Left cardiac atrium (tissue), 4 donors: ENCODE measurements at regions not wholly inside any gene's neighbourhood (a gene's known extent, or its start where the extent isn't known, plus 50 kb on each side); places are given as distances from the start of the nearest gene placed in this dataset.

Experiments
- ATAC-seq, 2 donors: fragments of 200-7000 bp; cut with Tn5 transposase; one replicate each; pipeline ENCODE4 v1.9.1; 2020; ENCODE audit warnings: mild to moderate bottlenecking in 2 of 2, moderate library complexity in 2 of 2
- DNase-seq: peaks from one replicate; pipeline ENCODE4 v3.0.0-alpha.2; 2020
- intact Hi-C, 2 donors: fragments of 100-400 bp; cut with DNase I; formaldehyde crosslinking; loops; one replicate each; pipeline versions ENCODE4 v1.14.1 to v1.15.1; 2022 to 2023
- donor health status: DM: no; HTN: yes; CAD: no.
- donor health status: DM: no; HTN: yes; CAD: no; lungs with severe emphysema.
- donor health status: DM: yes; HTN: yes; CAD: no.
- donor health status: Dilated cardiomyopathy.

GRCh38 chr14:34231626-34232025, 230.4 kb downstream of the SPTSSA start:
- ATAC-seq (no peak), DNase-seq (peak; percentile 22)
- intact Hi-C loops: loop anchor here (2.0 to 10.0 kb wide), 2 partner anchors 167 to 389 kb away; no protein-coding TSS in a partner anchor

- ATAC-seq: no peak
- no peak for DNase-seq
- intact Hi-C loops: loop anchor here (2.0 to 10.0 kb wide), 5 partner anchors 94 to 387 kb away; no protein-coding TSS in a partner anchor
Observed at GRCh38 chr14:34229140-34229539, 232.9 kb downstream of the SPTSSA start.

- no peak for ATAC-seq
- no peak for DNase-seq
- intact Hi-C loops: loop anchor here (2.0 to 10.0 kb wide), 5 partner anchors 94 to 386 kb away; no protein-coding TSS in a partner anchor
Observed at GRCh38 chr14:34228650-34228976, 233.4 kb downstream of the SPTSSA start.

GRCh38 chr14:34227834-34228649, 234.0 kb downstream of the SPTSSA start:
- DNase-seq (peak; percentile 66), ATAC-seq (peak; percentile 94 to 96)
- intact Hi-C loops: loop anchor here (2.0 to 10.0 kb wide), 6 partner anchors 73 to 386 kb away; no protein-coding TSS in a partner anchor

DNA sequence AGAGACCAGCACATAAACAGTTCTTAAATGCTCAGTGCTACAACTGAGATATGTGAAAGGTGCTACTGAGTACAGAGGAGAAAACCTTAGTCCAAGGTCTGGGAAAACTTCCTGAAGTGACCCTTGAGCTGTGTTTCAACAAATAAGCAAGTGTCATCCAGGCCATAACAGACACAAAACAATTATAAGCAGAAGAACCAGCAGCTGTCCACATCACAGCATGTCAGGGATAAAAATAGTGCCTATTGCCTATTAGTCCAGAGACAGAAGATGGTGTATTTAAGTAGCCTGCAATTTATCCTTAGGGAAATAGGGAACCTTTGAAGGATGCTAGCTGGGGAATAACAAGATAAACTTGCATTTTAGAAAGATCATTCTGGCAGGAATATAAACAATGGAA, 237.8 kb downstream of the SPTSSA start:
- ATAC-seq (no peak), DNase-seq (no peak)
- intact Hi-C loops: loop anchor here in 1 of 2 donors (10.0 kb wide), 2 partner anchors 89 to 119 kb away; no protein-coding TSS in a partner anchor

DNA sequence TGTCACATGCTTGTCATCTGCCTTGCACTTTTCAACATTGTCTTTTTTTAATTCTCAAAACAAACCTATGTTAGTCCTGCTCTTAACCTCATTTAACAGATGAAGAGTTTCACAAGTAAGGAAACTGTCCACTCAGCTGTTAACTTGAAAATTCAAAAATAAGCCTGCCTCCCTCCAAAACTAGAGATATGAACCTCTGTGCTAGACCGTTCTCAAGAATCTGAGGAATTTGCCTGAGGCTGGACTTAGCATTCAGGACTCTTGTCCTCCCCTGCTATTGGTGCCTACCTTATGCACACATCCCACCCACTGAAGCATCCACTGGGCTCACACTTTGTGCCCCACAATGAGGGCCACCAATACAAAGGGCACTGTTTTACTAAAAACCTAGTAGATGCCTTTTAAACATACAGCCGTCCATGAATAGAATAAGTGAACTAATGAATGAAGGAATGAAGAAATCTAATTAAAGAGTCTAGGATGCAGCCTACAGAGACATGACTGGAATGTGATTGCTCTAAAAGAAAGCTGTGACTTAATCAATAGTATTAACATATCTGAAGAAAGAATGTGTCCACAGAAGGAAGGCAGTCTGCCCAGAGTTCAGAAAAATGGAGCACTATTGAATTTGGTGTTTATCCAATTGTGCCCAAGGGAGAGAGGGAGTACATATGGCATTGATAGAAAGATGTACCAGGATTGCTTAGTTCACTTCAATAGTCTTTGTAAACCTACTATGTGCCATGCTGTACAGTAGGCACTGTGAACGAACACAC, 238.5 kb downstream of the SPTSSA start:
- ATAC-seq (no peak), DNase-seq (no peak)
- intact Hi-C loops: loop anchor here in 1 of 2 donors (10.0 kb wide), 2 partner anchors 89 to 119 kb away; no protein-coding TSS in a partner anchor

GRCh38 chr14:34222867-34223266, 239.2 kb downstream of the SPTSSA start:
- ATAC-seq: no peak
- intact Hi-C loops: loop anchor here in 1 of 2 donors (10.0 kb wide), 2 partner anchors 88 to 118 kb away; no protein-coding TSS in a partner anchor
- no peak for DNase-seq

- no peak for DNase-seq
- intact Hi-C loops: loop anchor here in 1 of 2 donors (10.0 kb wide), 2 partner anchors 87 to 117 kb away; no protein-coding TSS in a partner anchor
- no peak for ATAC-seq
Observed at GRCh38 chr14:34222122-34222521, 239.9 kb downstream of the SPTSSA start.

GRCh38 chr14:34220921-34221320, 241.1 kb downstream of the SPTSSA start:
- DNase-seq: no peak
- intact Hi-C loops: loop anchor here in 1 of 2 donors (10.0 kb wide), 2 partner anchors 86 to 116 kb away; no protein-coding TSS in a partner anchor
- ATAC-seq: no peak

GRCh38 chr14:34220378-34220706, 241.7 kb downstream of the SPTSSA start:
- intact Hi-C loops: loop anchor here in 1 of 2 donors (10.0 kb wide), 2 partner anchors 86 to 116 kb away; no protein-coding TSS in a partner anchor
- no peak for ATAC-seq
- no peak for DNase-seq

DNA sequence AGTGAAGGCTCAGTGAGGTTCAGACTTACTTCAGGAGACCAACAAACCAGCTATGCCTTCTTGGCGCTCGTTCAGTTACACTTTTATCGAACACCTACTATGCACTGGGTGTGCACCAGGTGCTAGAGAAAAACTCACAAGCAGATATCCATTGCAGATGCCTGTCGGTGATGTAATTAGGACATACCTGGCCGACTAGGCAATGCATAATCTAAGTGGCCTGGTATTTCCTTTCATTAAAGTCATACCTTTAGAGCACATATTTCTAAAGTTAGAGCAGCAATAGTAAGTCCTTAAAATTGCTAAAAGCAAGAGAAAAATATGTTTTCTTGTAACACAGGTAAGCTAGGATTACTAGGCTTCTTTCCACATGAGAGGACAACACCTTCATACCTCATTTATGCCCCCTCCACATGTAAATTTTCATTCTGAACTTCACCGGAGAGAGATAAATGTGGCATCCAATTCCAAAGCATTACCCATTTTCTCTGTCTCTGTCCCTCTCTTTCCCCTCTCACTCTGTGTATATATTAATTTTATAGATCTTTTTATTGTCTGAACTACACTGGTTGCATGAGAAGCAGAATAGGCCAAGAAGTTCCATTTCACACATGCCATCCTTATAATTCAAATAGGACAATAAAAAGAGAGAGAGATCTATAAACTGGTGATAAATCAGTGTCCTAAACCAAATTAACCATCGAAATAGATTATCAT, 242.2 kb downstream of the SPTSSA start:
- intact Hi-C loops: loop anchor here in 1 of 2 donors (10.0 kb wide), 2 partner anchors 85 to 115 kb away; no protein-coding TSS in a partner anchor
- DNase-seq: no peak
- ATAC-seq: no peak

DNA sequence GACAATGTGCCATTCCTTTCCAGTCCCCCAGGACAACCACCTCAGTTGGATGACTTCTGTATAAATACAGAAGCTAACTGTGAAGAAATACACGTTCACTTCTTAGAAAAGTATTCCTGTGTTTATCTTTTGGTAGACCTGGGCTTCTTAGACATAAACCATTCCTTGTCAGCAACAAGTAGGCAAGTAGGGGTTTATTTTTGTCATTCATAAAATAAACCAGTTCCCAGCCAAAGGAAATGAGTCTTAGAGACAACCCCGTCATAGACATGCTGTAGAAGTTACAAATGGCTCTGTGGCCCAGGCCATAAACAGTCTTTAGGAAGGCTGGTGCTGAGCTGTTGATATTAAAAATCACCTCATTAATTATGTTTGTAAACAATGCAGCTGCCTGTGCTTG, 243.2 kb downstream of the SPTSSA start:
- no peak for ATAC-seq
- intact Hi-C loops: no loop called here
- DNase-seq: no peak

DNA sequence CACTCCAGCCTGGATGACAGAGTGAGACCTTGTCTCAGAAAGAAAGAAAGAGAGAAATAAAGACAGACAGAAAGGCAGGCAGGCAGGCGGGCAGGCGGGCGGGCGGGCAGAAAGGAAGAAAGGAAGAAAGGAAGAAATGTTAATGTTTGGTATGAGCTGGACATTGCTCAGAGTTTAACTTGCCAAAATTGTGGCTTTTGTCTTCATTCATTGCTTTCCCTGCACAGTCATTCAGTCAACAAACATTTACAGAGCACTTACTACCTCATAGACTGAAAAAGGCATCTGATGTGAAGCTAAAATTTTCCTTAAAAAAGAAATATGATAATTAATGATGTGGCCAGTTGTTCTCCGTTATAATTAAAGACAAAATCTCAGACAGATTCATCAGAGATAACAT, 247.1 kb downstream of the SPTSSA start:
- intact Hi-C loops: no loop called here
- DNase-seq (no peak), ATAC-seq (no peak)

DNA sequence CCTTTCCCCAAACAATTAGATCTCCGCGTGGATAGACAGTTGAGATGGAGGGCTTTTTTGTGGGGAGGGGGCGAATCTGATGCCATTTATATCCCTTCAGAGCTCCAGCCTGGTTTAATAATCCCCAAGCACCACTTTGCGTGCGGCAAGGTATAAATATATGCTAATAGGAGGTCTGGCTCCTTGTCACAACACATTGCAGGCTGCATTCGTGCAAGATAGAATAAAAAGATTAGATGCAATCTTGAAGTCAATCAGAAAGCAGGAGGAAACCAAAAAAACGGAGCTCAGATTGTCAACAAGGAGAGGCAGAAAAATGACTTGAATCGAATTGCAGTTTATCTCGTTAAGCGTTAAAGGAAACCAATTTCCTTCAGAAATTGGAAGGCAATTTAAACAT, 248.7 kb downstream of the SPTSSA start:
- DNase-seq: no peak
- no peak for ATAC-seq
- intact Hi-C loops: no loop called here

DNA sequence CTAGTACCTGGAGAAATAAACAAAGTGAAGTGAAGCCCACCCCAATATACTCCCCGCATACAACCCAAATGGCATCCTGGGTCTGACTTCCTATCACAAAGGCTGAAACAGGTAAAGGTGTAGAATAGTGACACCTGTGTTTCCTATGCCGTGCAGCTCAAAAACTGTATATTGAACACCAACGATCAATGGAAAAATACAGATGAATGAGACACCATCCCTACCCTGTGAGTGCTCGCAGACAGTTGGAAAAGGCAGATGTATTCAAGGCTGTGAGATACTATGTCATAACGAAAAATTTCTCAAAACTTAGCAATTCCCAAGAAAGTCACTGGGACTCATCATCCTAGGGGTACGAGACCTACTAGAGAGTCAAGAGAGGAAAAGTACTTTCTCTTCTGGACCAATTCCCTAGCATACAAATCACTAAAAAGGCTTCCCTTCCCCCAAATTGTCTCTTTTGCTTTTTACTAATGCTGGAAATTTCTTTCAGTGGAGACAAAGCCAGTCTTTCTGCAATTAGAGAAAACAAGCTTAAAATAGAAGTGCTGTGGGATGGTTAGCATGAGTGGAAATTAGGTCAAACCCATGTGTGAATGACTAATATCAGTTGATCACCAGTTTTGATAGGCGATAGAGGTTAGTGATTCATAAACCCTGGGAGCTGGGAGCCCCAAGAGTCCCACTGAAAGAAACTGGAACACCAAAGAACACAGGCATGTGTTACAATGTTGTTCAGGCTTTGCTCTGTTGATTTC, 249.7 kb downstream of the SPTSSA start:
- intact Hi-C loops: no loop called here
- DNase-seq (no peak), ATAC-seq (peak in 1 of 2 donors; percentile 27)

GRCh38 chr14:34211732-34212131, 250.3 kb downstream of the SPTSSA start:
- intact Hi-C loops: no loop called here
- DNase-seq (no peak), ATAC-seq (no peak)

GRCh38 chr14:34208532-34208931, 253.5 kb downstream of the SPTSSA start:
- no peak for DNase-seq
- intact Hi-C loops: no loop called here
- ATAC-seq: no peak

GRCh38 chr14:34205799-34206198, 254.9 kb upstream of the EGLN3 start:
- intact Hi-C loops: no loop called here
- no peak for ATAC-seq
- no peak for DNase-seq

DNA sequence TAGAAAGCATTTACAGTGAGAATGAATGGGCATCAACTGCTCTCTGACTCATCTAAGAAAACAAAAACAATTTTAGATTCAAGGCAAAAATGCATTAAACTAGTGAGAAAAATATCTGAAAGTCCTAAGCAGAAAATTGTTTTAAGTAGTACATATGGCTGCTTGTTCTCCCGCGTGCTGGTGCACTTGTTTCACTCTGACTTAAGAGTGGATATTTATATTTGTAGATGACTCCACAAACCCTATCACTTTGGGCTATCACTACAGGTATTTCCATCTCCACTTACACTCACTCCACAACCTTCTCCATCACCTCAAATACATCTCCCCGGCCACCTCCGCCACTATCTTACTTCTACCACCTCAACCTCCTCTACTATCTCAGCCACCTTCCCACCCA, 253.9 kb upstream of the EGLN3 start:
- ATAC-seq (no peak), DNase-seq (no peak)
- intact Hi-C loops: no loop called here
